SK-N-MC (cell line): ENCODE measurements at regions not wholly inside any gene's neighbourhood (a gene's known extent, or its start where the extent isn't known, plus 50 kb on each side); places are given as distances from the start of the nearest gene placed in this dataset.

Source experiments
- EZH2 ChIP-seq: fragments of 200-600 bp; sonication (generic); IDR thresholded peaks from one replicate; pipeline ENCODE4 v1.6.1; 2017; ENCODE audit warnings: antibody characterized with exemption
- FOXP2 ChIP-seq: optimal IDR thresholded peaks from 2 replicates; pipeline ENCODE3; 2011; ENCODE audit warnings: mild to moderate bottlenecking, moderate library complexity; ENCODE audit not compliant: insufficient read depth; ENCODE audit errors: extremely low read length, control extremely low read depth
- POLR2AphosphoS5 ChIP-seq: IDR thresholded peaks from 2 replicates; pipeline ENCODE4 v1.6.1; 2012; ENCODE audit warnings: mild to moderate bottlenecking, low read depth, low read length, borderline replicate concordance

DNA sequence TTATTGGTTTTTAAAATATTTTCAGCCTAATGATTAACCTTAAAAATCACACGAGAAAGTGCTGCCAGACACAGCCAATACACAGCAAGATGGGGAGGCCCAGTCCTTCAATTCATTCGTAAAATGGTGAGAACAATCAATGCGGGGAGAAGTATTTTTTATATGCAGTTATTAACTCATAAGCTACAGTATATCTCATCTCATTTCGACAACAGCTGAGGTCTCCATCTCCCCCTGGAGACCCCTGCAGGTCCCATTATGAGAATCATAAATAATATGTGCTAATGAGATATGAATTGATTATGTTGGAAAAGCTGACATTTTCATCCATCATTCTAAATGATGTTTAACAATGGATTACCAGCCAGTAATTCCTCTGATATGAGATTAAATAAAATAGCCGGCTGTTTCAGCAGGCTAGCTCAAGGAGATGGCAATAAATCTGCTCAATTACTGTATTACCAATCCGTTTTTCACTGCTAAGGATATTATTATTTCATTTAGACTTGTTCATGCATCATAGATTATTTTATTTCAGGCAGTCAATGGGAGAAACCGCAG lies 535.8 kb downstream of the GALR1 start:
- TF ChIP-seq EZH2 (no peak), FOXP2 (no peak), POLR2AphosphoS5 (no peak)
